Bronchial epithelial cell (primary cell): ENCODE measurements at regions not wholly inside any gene's neighbourhood (a gene's known extent, or its start where the extent isn't known, plus 50 kb on each side); places are given as distances from the start of the nearest gene placed in this dataset.

ENCODE experiments used
- DNase-seq: peaks from one replicate; pipeline ENCODE4 v3.0.0-alpha.2; 2010; ENCODE audit warnings: low read depth
- FAIRE-seq: peaks from 2 replicates; lab custom pipeline; 2011; peaks lifted over from hg19 to GRCh38; lab: Jason Lieb, UNC
- H3K27me3 ChIP-seq: 2 replicates; pipeline ENCODE4 v1.5.1; 2011; ENCODE audit warnings: low read length; ENCODE audit not compliant: control insufficient read depth, insufficient read depth
- H3K36me3 ChIP-seq: 2 replicates; pipeline ENCODE4 v1.5.1; 2011; ENCODE audit warnings: low read length; ENCODE audit not compliant: control insufficient read depth, insufficient read depth
- H3K4me3 ChIP-seq: 2 replicates; pipeline ENCODE4 v1.5.1; 2011; ENCODE audit warnings: mild to moderate bottlenecking, low read depth, low read length, control low read depth
- TF ChIP-seq, protein P1 (sequence below): IDR thresholded peaks from 2 replicates; pipeline ENCODE4 v1.5.1; 2011; ENCODE audit warnings: mild to moderate bottlenecking, moderate library complexity, low read length, control low read depth, inconsistent platforms; ENCODE audit not compliant: insufficient read depth, severe bottlenecking

DNA sequence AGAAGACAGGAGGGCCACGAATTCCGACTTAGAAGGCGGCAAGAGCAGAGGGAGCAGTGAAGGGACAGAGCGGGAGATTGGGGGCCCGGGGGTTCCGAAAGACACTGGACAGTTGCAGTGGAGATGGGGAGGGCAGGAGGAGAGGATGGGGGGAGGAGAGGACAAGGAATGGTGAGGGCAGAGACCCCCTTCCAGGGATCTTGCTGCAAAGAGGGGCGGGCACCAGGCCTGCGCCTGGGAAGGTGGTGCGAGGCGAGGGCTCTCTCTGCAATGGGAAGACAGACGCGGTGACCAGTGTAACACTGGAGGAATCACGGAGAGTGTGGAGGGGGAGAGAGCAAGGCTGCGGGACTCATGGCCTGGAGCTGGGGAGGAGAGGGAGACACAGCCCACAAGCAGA, 185.2 kb downstream of the RBFOX3 start:
- TF ChIP-seq, protein P1, sequence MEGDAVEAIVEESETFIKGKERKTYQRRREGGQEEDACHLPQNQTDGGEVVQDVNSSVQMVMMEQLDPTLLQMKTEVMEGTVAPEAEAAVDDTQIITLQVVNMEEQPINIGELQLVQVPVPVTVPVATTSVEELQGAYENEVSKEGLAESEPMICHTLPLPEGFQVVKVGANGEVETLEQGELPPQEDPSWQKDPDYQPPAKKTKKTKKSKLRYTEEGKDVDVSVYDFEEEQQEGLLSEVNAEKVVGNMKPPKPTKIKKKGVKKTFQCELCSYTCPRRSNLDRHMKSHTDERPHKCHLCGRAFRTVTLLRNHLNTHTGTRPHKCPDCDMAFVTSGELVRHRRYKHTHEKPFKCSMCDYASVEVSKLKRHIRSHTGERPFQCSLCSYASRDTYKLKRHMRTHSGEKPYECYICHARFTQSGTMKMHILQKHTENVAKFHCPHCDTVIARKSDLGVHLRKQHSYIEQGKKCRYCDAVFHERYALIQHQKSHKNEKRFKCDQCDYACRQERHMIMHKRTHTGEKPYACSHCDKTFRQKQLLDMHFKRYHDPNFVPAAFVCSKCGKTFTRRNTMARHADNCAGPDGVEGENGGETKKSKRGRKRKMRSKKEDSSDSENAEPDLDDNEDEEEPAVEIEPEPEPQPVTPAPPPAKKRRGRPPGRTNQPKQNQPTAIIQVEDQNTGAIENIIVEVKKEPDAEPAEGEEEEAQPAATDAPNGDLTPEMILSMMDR, result no peak
- Histone ChIP-seq H3K36me3 (no peaks in the 10 kb centered on the region), H3K27me3 (no peaks in the 10 kb centered on the region), H3K4me3 (no peak overlapping the region)
- no peak for FAIRE-seq
- DNase-seq, result no peak

DNA sequence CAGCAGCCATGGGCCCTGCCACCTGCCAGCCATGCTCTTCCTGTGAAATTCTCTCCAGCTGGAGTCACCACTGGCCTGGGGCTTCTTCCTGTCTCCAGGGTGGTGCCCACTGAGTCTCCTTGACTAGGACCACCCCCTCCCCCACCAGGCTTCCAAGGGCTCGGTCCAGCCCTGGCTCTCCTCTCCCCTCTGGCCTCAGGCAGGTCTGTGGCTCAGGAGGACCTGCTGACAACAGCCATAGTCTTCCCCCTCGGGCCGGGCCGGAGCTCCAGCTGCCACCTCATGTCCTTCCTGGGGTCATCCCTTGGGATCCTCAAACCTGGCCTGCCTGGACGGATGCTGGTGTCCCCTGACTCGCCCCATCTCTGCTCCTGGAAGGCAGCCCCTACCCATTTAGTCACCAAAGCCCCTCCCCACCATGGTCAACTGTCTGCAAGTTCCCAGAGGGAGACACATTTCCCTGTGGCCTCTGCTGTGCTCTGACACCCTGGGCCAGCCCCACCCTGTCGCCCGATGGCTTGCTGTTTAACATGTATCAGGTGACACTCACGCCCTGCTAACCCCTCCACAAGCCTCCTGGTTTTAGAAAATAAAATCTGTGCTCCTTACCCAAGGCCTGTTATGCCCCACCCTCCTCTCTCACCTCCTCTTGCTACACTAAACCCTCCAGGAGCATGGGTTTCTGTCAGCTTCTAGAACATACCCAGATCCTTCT, 186.2 kb downstream of the RBFOX3 start:
- FAIRE-seq, result no peak
- TF ChIP-seq, protein P1, result no peak
- no peak for DNase-seq
- H3K27me3 ChIP-seq, result no peaks in the 10 kb centered on the region
- H3K4me3 ChIP-seq, result no peak overlapping the region
- H3K36me3 ChIP-seq, result no peaks in the 10 kb centered on the region

DNA sequence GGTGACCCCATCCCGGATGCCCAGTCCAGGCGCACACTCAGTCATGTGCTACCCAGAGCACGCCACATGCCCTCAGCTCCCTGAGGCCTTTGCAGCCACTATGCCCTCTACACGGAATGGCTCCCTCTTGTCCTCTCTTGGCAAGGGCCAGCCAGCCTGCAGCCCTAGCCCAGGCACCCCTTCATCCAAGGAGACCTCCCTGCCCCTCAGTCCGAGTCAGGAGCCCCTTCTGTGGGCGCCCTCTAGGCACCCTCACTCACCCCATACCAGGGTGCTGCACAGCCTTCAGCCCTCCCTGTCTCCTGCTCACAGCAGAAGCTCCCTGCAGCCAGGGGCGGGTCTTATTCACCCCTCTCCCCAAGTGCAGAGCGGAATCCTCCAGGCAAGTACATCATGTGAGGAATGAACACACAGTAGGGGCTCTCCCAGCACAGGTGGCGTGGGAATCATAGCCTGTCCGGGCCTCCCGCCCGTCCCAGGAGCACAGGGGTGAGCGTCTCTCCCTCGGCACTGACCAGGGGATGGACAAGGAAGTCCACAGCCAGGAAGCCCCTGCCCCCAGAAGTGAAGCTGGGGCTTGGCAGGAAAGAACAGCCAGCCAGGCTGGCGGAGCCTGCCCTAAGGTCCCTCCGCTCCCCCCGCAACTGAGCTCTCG, 186.9 kb downstream of the RBFOX3 start:
- FAIRE-seq (no peak), DNase-seq (no peak)
- H3K27me3 ChIP-seq, result no peaks in the 10 kb centered on the region
- no peaks in the 10 kb centered on the region for H3K36me3 ChIP-seq
- TF ChIP-seq, protein P1, result no peak
- no peak overlapping the region for H3K4me3 ChIP-seq

DNA sequence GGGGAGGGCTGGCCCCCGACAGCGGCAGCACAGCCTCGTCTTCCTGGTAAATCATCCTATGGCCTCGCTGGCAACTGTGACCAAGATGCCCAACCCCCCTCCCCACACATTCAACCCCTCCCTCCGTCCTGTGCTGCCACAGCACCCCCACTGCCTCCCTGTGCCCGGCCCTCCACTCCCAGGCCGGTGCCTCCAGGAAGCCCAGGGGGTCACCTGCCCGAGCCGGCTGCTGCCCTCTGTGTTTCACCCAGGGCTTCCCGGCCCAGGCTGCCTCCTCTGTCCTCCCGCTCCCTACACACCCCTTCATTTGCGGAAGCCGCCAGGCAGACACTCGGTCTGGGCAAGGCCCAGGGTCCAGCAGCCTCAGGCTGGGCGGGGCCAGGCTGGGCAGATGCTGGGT, 188.6 kb downstream of the RBFOX3 start:
- no peak overlapping the region for H3K4me3 ChIP-seq
- no peak for DNase-seq
- FAIRE-seq, result no peak
- H3K27me3 ChIP-seq, result no peaks in the 10 kb centered on the region
- TF ChIP-seq, protein P1, result no peak
- H3K36me3 ChIP-seq, result no peaks in the 10 kb centered on the region

DNA sequence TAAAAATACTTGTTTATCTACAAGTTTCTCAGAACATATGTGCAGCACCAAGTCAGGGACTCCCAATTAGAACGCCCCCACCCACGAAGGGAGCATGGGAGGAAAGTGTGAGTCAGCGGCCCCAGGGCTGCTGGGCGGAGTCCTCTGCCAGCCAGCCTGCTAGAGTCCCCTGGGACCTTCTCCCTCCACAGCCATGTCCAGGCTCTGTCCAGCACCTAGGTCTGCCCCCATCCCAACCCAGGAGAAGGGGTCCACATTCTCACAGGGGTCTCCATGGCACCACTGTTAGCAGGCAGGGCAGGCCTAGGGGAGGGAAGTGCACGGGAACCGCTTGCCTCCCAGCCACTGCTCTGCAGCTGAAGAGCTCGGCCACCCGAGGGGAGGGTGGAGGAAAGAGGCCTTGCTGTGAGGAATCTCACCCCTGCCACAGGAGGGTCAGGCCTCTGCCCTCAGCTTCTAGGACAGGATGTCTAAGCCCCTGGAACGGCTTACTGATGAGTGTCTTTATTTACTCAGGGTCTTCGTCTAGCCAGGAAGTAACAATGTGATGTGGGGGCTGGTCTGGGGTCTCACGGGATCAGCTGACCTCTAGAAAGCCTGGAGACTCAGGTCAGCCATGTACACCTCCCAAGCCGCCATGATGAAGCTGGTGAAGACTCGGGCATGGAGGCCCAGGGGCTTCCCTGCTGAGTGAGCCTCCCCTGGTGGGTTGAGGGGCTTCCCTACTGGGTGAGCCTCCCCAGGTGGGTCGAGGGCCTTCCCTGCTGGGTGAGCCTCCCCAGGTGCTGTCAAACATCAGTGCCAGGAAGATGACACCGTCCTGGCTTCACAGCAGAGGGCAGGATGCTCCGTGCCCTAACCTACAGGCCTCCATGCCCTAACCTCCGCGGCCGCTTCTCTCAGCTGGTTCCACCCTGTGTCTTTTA, 190.3 kb downstream of the RBFOX3 start:
- Histone ChIP-seq H3K4me3 (no peak overlapping the region), H3K27me3 (no peaks in the 10 kb centered on the region), H3K36me3 (no peaks in the 10 kb centered on the region)
- DNase-seq, result no peak
- no peak for FAIRE-seq
- TF ChIP-seq, protein P1, result no peak
